Astrocyte of the cerebellum (primary cell): ENCODE measurements at regions not wholly inside any gene's neighbourhood (a gene's known extent, or its start where the extent isn't known, plus 50 kb on each side); places are given as distances from the start of the nearest gene placed in this dataset.

Source experiments
- DNase-seq: peaks from one replicate; pipeline ENCODE4 v3.0.0-alpha.2; 2011; ENCODE audit warnings: low read depth
- H3K4me3 ChIP-seq: 2 replicates; pipeline ENCODE4 v1.5.1; 2011; ENCODE audit warnings: mild to moderate bottlenecking, low read depth, low read length, moderate library complexity
- in situ Hi-C: cut with HindIII; loops from 2 replicates; pipeline ENCODE4 v1.10.0; 2017; ENCODE audit warnings: low sequenced_read_pairs
- TF ChIP-seq, protein P1 (sequence below): IDR thresholded peaks from 2 replicates; pipeline ENCODE4 v1.5.1; 2012; ENCODE audit warnings: low read length, low read depth, moderate library complexity, mild to moderate bottlenecking; ENCODE audit errors: missing control alignments

DNA sequence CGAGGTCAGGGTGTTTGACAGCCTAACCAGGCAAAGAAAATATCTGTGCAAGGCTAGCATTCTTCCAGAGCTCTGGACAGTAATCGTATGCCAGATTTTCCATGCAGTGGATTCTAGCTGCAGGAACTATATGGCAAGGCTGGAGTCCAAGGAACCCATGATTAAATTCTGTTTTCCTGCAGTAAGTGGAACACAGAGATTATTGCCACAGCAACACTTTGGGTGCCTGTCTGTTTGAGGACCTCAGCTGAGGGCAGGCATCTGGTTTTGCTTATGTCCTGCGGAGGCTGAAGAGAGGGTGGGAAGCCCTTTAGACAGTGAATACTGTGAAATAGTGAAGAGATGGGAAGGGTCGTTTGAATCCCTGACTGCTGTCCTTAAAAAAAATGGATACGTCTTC is 104.4 kb downstream of the DAD1 start:
- no peak overlapping the region for H3K4me3 ChIP-seq
- TF ChIP-seq, protein P1, sequence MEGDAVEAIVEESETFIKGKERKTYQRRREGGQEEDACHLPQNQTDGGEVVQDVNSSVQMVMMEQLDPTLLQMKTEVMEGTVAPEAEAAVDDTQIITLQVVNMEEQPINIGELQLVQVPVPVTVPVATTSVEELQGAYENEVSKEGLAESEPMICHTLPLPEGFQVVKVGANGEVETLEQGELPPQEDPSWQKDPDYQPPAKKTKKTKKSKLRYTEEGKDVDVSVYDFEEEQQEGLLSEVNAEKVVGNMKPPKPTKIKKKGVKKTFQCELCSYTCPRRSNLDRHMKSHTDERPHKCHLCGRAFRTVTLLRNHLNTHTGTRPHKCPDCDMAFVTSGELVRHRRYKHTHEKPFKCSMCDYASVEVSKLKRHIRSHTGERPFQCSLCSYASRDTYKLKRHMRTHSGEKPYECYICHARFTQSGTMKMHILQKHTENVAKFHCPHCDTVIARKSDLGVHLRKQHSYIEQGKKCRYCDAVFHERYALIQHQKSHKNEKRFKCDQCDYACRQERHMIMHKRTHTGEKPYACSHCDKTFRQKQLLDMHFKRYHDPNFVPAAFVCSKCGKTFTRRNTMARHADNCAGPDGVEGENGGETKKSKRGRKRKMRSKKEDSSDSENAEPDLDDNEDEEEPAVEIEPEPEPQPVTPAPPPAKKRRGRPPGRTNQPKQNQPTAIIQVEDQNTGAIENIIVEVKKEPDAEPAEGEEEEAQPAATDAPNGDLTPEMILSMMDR: no peak
- in situ Hi-C loops: no loop called here
- DNase-seq: no peak

DNA sequence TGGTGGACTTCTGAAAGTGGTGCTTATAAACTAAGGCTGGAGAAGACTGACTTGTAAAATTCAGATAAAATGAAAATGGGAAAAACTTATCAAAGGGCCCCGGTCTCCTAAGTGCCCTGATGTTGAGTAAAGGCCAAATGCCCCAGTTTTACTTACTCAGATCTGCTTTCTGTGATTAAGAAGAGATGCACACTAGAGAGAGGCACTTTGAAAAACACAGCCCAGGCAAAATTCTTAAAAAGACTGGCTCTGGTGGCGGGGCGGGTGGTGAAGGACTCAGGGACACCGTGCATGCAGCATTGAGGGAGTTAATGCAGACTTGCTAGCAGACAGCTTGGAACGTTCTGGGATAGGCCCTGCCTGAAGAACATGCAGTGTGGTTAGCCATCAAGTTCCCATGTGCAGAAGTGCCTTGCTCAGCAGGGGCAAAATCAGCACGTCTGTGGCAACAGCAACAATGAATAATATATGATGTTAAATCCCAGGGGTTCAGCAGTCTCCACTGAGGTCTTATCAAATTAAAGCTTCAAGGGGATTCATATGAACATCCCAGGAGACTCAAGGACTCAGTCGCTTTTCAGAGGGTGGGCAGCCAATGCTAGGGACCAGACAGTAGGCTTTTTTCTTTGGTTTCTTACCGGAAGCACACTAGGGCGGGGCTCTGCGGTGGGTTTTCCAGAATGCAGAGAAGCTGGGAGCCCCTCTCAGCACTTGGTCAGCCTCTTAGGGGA is 105.0 kb downstream of the DAD1 start:
- no peak overlapping the region for H3K4me3 ChIP-seq
- in situ Hi-C loops: no loop called here
- TF ChIP-seq, protein P1: no peak
- DNase-seq: no peak

DNA sequence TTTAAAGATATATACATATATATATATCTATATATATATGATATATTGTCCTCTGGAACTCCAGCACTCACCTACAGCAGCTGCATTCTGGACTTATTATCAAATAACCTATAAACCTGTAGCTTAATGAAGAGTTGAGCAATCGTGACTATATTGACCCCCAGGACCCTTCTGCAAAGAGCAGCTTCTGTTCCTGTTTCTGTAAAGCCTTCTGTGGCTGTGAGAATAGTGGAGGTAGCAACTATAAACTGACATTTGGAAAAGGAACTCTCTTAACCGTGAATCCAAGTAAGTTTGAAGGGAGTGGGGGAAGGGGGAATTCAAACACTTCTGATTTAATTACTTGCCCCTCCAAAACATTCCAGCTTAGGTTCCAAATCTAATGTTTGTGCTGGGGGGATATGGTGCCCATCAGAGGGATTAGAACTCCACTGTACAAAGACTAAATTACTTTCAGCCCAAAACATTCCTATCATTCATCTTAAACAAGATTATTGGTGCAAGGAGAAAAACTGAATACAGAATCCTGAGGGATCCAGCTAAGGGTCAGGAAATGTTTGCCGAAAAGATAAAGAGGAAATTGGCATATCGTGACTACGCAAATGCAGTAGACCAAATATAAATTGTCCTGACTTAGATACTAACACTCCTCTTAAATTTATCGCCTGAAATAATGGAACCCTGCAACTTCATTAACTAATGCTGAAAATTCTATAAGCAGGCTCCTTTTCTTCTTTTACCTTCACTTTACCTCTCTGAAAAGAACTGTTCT is 106.1 kb downstream of the DAD1 start:
- H3K4me3 ChIP-seq: no peak overlapping the region
- in situ Hi-C loops: no loop called here
- no peak for DNase-seq
- TF ChIP-seq, protein P1: no peak

- no peak for DNase-seq
- in situ Hi-C loops: no loop called here
Observed at GRCh38 chr14:22482085-22482694, 106.8 kb downstream of the DAD1 start.

GRCh38 chr14:22481546-22481945 is 107.5 kb downstream of the DAD1 start:
- DNase-seq: no peak
- no peak overlapping the region for H3K4me3 ChIP-seq
- TF ChIP-seq, protein P1: no peak
- in situ Hi-C loops: no loop called here

More at GRCh38 chr14:22482085-22482694, 106.8 kb downstream of the DAD1 start:
- H3K4me3 ChIP-seq: no peak overlapping the region
- TF ChIP-seq, protein P1: no peak

DNA sequence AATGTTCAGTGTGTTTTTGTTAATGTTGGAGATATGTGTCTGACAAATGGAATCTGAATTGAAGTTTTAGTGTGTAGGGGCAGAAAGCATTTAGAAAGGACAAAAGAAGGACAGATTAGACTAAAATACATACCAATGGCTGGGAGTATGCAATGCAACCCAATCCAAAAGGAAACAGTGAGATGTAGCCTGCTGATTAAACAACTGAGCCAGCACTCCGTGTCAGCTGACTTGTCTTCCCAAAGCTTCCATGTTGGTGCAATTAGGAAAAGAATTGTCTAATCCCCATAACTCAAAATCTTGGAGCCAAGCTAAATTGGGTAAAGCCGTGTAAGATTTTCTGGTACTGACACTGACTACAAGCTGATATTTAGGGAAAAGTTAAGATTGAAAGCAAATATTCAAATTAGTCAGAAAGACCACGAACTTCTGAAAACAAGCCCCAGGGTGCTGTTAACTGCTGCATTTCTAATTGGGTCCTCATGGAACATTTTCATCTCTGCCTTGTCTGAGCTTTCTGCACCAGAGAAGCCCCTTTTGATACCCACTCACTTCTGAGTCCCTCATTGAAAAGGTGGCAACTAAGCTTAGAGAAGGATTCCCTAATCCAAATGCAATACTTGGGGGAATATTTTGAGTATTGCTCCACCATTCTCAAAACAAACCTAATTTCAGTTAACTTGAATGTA is 109.1 kb downstream of the DAD1 start:
- in situ Hi-C loops: no loop called here
- no peak for DNase-seq
- no peak overlapping the region for H3K4me3 ChIP-seq
- TF ChIP-seq, protein P1: no peak
